KOPT-K1 (cell line): ENCODE measurements at regions not wholly inside any gene's neighbourhood (a gene's known extent, or its start where the extent isn't known, plus 50 kb on each side); places are given as distances from the start of the nearest gene placed in this dataset.
"Not testable (repeated sequence)": the region's sequence is repeated elsewhere in the genome, so short reads cannot be mapped to it uniquely, and the experiment has no call there.

ENCODE experiments used
- H3K27ac ChIP-seq: fragments of 200-600 bp; sonication (generic); 2 replicates; pipeline ENCODE4 v1.5.1; 2016; ENCODE audit warnings: antibody characterized with exemption, mild to moderate bottlenecking, low read depth, low read length; ENCODE audit not compliant: poor library complexity, severe bottlenecking
- H3K36me3 ChIP-seq: fragments of 200-600 bp; sonication (generic); 2 replicates; pipeline ENCODE4 v1.5.1; 2017; ENCODE audit warnings: antibody characterized with exemption, mild to moderate bottlenecking, low read length, moderate library complexity; ENCODE audit not compliant: insufficient read depth
- H3K9me3 ChIP-seq: fragments of 200-600 bp; sonication (generic); 2 replicates; pipeline ENCODE4 v1.5.1; 2017; ENCODE audit warnings: antibody characterized with exemption, low read length, mild to moderate bottlenecking; ENCODE audit not compliant: insufficient read depth, poor library complexity, severe bottlenecking

DNA sequence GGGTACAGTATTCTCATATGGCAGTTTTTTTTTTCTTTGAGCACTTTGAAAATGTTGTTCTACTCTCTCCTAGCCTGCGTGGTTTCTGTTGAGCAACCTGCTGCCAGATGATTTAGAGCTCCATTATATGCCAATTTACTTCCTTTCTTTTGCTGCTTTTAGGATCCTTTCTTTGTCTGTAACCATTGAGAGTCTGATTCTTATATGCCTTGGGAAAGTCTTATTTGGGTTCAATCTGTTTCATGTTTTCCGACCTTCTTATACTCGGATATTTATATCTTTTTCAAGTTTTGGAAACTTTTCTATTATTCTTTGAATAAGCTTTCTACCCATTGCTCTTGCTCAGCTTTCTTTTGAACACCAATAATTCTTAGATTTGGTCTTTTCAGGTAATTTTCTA lies 138.1 kb upstream of the RAG2 start:
- no peaks in the 10 kb centered on the region for H3K36me3 ChIP-seq
- H3K9me3 ChIP-seq, result no peaks in the 10 kb centered on the region
- H3K27ac ChIP-seq, result no peak overlapping the region

- not testable (repeated sequence) for H3K36me3 ChIP-seq, H3K9me3 ChIP-seq
These were observed 135.7 kb upstream of the RAG2 start for GRCh38 chr11:36733721-36734120.

GRCh38 chr11:36730761-36731160 lies 132.7 kb upstream of the RAG2 start:
- Histone ChIP-seq H3K36me3 (no peaks in the 10 kb centered on the region), H3K27ac (no peak overlapping the region), H3K9me3 (no peaks in the 10 kb centered on the region)

More at GRCh38 chr11:36733721-36734120, 135.7 kb upstream of the RAG2 start:
- not testable (repeated sequence) for H3K27ac ChIP-seq

DNA sequence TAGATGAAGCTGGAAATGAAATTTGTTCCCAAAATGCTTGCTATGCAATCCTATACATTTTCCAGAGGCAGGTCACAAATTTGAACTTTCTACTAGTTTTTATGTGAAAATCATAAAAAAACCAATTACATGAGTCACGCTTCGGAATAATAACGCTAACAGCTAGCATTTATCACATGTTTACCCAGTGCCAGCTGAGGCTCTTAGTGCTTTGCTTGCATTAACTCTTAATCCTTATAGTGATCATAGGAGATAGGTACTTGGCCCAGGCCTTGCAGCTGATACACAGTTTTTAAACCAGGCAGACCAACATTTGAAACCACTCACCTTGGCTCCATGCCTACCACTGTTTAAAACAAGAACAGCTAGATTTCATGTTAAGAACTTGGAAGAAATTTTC lies 131.8 kb upstream of the RAG2 start:
- Histone ChIP-seq H3K36me3 (no peaks in the 10 kb centered on the region), H3K27ac (no peak overlapping the region), H3K9me3 (no peaks in the 10 kb centered on the region)

- H3K27ac ChIP-seq, result no peak overlapping the region
- no peaks in the 10 kb centered on the region for H3K9me3 ChIP-seq
- H3K36me3 ChIP-seq, result no peaks in the 10 kb centered on the region
These were observed 128.4 kb upstream of the RAG2 start for GRCh38 chr11:36726420-36726819.

DNA sequence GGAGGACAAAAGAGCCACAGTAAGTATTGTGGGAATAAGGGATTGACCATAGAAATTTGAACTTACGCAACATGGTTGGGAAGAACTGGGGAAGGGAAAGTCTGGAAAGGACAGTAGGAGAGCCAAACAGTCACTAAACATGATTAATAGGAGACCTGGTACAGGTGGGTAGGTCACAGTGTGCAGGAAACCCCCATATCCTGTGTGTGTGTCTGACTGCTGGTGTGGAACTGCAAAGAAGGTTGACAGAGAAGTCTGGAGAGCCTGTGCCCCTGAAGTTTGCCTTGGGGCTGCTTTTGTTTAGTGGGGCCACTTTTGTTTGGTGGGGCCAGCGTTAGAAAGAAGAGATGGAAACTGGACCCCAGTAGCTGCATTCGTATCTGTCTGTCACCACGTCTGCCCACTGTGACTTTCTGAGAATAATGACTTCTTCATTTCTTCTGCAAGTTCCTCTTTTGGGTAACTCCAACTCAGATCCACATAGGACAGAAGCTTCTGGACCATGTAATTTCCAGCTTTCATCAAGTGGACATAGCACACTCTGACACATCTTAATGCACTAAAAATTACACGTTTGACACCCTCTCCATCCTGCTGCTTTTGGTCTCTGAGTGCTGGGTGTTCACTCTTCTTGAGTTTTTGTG lies 126.8 kb upstream of the RAG2 start:
- no peak overlapping the region for H3K27ac ChIP-seq
- no peaks in the 10 kb centered on the region for H3K36me3 ChIP-seq
- H3K9me3 ChIP-seq, result no peaks in the 10 kb centered on the region

DNA sequence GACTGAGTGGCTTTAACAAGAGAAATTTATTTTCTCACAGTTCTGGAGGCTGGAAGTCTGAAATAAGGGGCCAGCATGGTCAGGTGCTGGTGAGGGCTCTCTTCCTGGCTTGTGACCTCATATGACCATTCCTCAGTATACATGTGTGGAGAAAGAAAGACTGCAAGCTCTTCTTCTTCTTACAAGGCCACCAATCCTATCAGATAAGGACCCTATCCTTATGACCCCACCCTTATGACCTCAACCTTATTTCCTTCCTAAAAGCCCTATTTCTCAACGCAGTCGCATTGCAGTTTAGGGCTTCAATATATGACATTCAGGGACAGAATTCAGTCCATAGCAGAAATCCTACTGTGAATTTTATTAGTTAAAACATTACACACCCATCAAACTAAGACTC lies 124.4 kb upstream of the RAG2 start:
- Histone ChIP-seq H3K36me3 (no peaks in the 10 kb centered on the region), H3K27ac (no peak overlapping the region), H3K9me3 (no peaks in the 10 kb centered on the region)

- H3K27ac ChIP-seq, result no peak overlapping the region
- H3K36me3 ChIP-seq, result no peaks in the 10 kb centered on the region
- no peaks in the 10 kb centered on the region for H3K9me3 ChIP-seq
These were observed 121.5 kb upstream of the RAG2 start for GRCh38 chr11:36719358-36720107.

- no peak overlapping the region for H3K27ac ChIP-seq
- no peaks in the 10 kb centered on the region for H3K36me3 ChIP-seq
- no peaks in the 10 kb centered on the region for H3K9me3 ChIP-seq
These were observed 120.4 kb upstream of the RAG2 start for GRCh38 chr11:36718451-36718850.

- no peaks in the 10 kb centered on the region for H3K36me3 ChIP-seq
- H3K27ac ChIP-seq, result no peak overlapping the region
- H3K9me3 ChIP-seq, result no peaks in the 10 kb centered on the region
These were observed 115.7 kb upstream of the RAG2 start for GRCh38 chr11:36713715-36714114.

GRCh38 chr11:36711104-36711825 lies 113.2 kb upstream of the RAG2 start:
- Histone ChIP-seq H3K36me3 (no peaks in the 10 kb centered on the region), H3K27ac (no peak overlapping the region), H3K9me3 (no peaks in the 10 kb centered on the region)
